ENCODE measurements at regions not wholly inside any gene's neighbourhood (a gene's known extent, or its start where the extent isn't known, plus 50 kb on each side); places are given as distances from the start of the nearest gene placed in this dataset.
"Not testable (repeated sequence)": the region's sequence is repeated elsewhere in the genome, so short reads cannot be mapped to it uniquely, and the experiment has no call there.

DNA sequence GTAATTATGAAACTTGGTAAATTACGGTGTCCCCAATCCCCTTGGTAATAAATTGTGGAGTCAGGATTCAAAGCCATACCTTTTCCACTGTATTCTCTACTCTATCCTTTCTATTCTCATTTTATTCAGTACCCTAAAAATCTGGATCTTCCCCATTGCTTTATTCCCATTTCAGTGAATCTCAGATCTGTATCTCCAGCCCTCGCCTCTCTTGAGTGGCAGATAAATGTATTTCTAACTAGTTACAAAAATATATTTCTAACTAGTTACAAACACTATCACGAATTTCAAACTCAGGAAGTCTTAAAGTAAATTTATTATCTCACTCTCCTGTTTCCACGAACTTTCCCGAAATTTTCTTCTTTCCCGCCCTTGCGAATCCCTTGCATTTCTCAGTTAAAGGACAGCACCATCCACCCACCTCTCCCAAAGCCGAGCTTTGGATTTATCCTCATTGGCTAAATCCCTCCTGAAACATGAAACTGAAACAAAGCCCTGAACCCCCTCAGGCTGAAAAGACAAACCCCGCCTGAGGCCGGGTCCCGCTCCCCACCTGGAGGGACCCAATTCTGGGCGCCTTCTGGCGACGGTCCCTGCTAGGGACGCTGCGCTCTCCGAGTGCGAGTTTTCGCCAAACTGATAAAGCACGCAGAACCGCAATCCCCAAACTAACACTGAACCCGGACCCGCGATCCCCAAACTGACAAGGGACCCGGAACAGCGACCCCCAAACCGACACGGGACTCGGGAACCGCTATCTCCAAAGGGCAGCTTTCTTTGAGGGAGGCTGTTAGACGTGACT is 164.3 kb upstream of the PABPC3 start:
- no peak for DNase-seq

DNA sequence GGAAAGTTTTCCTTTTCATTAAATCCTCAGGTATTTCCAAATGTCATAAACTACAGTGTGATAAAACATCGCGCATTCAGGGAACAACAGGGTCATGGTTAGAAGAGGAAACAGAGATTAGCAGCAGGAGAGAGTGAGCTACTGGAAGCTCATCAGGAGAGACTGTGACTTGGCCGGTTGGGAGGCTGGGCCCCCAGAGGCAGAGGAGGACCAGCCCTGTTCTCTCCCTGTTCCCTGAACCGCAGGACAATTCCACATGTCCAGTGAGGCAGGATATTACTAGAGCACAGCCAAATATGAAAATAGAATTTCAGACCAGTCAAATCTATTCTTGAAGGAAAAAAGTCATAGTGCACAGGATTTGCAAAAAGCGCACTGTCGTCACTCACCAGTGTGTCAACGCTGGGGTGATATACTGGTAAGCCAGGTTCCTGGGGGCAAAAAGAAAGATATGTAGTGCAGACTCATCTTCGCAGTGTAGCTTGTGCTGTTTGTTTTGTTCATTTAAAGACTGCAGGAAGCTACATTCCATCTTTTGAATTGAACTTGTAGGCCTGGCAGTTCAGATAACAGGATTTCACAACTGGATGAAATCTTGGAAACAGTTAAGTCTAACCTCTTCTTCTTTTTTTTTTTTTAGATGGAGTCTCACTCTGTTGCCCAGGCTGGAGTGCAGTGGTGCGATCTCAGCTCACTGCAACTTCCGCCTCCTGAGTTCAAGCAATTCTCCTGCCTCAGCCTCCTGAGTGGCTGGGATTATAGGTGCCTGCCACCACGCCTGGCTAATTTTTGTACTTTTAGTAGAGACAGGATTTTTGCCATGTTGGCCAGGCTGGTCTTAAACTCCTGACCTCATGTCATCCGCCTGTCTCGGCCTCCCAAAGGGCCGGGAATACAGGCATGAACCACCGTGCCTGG is 162.6 kb upstream of the PABPC3 start:
- not testable (repeated sequence) for DNase-seq

DNA sequence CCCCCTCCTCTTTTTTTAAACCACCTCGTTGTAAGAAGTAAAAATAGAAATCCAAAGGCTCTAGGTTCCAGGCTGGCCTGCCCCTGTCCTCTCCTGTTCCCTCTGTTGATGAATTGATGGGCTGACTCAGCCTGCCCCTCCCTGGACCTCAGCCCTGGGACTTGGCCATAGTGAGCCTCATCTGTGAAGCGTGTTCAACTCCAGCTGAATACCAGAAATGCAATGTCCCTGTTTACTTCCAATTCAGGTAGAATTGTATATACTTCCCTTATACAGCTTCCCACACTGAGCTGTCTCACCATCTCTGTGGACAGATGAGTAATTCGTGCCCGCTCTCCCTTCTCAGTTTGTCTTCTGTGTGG is 161.9 kb upstream of the PABPC3 start:
- DNase-seq = not testable (repeated sequence)

DNA sequence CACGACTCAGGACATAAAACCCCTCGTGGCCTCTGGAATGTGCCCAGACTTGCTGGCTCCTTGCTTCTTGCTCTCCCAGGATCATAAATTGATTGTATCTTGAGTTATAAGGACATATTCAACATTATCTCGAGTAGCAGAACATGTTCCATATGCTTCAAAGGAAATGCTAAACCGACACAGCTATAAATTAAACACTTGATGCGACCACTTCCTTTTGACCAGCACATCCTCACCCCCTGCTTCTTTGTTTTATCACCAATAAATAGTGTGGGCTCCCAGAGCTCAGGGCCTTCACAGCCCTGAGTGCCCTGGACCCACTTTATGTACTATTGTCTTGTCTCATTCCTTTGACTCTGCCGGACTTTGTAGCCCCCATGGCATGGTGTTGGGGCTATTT is 157.0 kb upstream of the PABPC3 start:
- DNase-seq = no peak

DNA sequence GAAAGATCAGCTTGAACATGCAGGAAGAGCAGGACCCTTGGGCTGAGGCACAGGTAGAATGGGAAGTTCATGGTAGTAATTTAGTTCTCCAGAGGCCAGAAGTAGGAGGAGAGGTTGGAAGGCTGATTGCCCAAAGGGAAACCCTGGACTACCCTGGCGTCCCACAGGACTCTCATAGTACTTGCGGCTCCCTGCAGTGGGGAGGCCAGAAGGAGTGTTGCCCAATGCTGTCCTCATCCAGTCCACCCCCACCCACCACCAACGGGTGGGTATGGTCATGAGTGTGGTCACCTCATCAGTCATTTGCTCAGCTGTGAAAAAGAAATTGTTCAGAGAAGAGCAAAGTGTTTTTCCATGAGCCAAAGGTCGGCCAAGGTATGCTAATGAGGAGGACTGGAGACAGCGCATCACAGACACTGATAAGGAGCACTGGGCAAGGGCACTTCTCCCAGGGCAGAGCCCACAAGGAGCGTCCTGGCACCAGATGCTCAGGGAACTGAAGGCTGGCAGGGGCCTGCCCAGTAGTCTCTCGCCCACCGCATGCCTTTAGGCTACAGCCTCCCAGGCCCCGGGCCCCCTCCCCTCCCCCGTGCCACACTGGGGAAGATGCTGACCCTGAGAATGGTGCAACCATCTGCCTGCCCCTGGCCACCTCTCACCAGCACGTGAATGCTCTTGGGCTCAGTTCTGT is 154.8 kb upstream of the PABPC3 start:
- not testable (repeated sequence) for DNase-seq

DNA sequence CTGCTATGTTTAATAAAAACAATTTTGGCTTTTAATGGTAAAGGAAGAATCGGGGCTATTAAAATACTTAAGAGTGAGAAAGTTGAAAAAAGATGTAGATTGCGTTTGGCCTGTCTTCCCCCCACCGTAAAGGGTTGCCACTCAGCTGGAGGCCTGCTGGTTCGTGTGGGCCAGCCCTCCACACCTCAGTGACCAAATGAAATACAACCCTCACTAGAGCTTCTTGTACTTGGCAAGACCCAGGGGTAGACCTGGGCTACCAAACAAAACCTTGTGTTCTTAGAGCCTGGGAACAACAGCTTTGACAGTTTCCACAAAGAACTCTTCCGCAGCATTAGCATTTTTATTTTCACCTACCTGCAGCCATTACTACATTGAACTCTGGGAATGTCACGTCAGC is 152.8 kb upstream of the PABPC3 start:
- no peak for DNase-seq

DNA sequence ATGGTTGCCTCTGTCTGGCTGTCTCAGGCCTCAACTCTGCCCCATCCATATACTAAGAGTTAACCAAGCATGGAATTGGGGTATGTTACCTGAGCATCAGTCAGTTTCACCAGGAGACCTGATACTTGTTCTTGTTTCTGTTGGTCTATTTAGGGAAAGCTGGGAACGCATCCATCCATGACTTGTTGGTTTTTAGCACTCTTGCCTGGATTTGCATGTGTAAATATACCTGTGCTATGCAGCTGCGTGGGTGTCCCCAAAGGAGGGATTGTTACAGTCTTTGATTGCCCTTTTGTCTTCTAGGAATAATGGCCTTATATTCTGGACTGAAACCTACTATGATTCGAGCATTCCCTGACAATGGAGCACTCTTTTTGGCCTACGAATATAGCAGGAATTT is 151.9 kb upstream of the PABPC3 start:
- not testable (repeated sequence) for DNase-seq

DNA sequence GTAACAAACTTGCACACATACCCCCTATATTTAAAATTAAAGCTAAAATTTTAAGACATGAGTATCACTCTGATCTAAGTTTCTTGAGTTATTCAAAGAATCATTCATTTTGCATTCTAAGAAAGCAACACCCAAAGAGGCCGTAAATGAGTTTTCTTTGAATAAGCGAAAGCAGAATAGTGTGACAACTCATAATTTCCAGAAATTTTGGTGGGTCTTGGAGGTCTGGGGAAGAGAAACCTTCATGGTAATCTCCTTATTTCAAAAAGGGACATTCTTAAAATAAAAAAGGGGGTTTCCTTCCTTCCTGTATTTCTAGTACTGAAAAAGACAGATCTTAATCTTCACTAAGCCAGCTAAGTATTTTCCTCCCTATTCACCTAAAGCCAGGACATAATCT is 147.0 kb upstream of the PABPC3 start:
- not testable (repeated sequence) for DNase-seq

DNA sequence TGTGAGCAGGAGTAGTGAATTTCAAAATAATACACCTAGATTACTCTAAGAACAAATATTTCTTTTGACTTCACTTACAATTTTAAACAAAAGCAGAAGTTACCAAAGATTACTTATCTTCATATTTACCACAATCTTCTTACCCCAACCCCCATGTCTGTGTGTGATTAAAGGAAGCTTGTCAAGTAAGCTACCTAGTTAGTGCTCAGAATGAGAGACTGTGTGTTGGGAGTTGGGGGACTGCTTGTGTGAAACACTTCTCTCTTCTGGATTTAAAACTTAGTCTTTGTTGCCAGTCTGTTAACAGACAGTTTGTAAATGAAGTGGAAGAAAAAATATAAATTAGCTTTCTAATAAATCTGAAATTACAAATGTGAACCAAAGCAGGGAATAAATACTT is 145.3 kb upstream of the PABPC3 start:
- not testable (repeated sequence) for DNase-seq

DNA sequence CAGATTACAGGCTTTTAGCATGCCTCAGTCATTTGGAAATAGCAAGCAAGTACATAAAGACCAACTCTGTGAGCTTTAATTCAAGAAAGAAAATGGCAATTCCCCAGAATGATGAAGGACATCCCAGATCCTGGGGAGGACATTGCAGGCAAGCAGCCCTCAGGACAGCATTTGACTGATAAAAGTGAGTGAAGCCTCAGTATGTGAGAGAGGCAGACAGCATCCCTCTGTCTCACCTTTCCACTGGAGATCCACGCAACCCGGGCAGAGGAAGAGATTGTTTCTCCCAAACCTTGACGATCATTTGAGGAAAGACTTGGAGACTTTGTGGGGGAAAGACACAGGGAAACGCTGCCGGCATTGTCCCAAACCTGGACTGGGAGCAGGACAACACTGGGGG is 128.0 kb upstream of the PABPC3 start:
- peak in 1 of 2 donors; percentile 12 for DNase-seq

DNA sequence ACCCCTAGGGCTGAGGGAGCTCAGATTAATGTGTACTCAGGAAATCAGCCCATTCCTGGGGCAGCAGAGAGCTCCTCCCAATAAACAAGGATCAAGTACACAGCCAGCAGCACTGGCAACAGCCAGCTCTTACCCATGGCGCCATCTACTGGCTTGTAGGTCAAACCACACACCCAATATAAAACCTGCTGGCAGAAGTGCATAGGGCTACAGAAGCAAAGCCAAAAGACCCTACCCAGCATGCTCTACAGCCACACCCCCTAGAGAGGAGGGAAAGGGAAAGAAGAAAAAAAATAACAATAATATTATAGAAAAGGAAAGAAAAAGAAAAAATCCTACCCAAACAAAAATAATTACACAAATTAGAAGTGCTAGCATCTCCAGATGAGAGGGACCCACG is 127.5 kb upstream of the PABPC3 start:
- not testable (repeated sequence) for DNase-seq

DNA sequence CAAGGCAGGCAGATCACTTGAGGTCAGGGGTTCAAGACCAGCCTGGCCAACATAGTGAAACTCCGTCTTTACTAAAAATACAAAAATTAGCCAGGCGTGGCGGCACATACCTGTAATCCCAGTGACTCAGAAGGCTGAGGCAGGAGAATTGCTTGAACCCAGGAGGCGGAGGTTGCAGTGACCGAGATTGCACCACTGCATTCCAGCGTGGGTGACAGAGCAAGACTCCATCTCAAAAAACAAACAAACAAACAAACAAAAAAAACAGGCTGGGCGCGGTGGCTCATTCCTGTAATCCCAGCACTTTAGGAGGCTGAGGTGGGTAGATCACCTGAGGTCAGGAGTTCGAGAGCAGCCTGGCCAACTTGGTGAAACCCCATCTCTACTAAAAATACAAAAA is 122.8 kb upstream of the PABPC3 start:
- DNase-seq = not testable (repeated sequence)

DNA sequence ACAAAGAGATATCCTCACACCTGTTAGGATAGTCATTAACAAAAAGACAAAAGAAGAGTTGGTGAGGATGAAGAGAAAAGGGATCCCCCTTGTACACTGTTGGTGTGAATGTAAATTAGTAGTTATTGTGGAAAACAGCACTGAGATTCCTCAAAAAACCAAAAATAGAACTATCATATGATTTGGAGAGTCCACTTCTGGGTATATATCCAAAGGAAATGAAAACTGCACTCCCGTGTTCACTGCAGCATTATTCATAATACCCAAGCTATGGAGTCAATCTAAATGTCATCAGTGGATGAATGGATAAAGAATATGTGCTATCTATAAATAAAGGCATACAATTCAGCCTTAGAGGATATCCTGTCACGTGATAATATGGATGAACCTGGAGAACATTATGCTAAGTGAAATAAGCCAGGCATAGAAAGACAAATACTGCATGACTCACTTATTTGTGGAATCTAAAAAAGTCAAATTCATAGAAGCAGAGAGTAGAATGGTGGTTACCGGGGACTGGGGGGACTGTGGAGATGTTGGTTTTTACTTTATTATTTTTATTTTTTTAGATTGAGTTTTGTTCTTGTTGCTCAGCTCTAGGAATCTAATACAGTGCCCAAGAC is 114.6 kb upstream of the PABPC3 start:
- DNase-seq = not testable (repeated sequence)

DNA sequence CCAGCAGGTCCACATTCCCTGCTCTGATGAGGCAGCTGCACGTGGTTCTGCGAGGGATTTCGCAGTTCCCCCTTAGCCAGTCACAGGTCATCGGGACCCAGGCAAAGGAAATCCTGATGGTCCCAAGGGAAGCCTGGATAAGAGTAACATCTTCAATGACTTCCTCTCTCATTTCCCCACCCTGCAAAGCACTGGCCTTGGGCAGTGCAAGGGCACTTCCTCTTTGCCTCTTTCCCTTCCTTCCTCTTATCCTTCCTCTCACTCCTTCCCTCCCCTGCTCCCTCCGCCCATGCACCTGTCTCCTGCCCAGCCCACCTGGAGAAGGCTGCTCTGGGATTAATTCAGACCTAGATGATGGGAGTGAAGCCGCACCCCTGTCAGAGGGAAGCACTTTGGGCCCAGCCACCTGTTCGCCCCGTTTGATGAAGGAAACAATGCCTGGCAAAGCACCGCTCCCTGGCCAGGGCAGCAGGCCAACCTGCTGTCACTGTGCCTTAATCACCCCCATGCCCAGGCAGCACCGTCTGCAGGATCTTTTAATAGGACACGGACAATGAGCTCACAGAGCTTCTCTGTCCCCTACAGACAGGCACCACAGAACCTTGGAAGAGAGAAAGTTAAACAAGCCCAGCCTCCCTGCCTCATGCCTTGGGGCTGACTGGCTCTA is 113.5 kb upstream of the PABPC3 start:
- DNase-seq = no peak

DNA sequence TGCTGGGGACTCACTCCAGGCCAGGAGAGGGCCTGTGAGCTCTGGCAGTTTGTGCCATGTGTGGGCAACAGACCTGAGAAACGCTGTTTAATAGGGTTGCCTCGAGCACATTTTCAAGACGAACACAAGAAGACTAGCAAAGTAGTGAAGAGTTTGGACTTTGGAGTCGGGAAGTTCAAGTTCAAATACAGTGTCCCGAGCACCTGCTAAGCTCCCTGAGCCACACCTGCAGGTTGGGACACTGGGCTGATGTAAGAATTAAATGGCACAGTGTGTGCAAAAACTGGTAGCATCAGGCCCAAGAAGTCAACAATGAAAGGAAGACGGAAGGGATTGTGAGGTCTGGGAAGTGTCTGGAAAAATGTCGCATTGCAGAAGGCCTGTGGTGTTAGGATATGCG is 112.8 kb upstream of the PABPC3 start:
- DNase-seq = no peak

DNA sequence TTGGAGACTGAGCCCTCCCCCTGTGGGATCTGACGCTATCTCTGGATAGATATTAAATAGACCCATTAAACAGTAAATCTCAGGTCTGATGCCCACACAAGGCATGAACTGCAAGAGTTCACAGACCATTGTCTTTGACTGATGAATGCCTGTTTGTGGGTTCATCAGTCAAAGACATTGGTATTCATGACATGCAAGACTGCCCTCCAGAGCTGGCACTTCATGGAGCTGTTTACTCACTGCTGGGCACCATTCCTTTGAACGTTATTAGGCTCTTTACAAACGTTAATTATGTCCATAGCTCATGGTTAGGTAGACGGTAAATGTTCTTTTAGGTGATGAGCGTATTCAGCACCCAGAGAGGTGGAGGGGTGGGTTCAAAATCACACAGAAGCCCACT is 111.8 kb upstream of the PABPC3 start:
- DNase-seq = no peak

DNA sequence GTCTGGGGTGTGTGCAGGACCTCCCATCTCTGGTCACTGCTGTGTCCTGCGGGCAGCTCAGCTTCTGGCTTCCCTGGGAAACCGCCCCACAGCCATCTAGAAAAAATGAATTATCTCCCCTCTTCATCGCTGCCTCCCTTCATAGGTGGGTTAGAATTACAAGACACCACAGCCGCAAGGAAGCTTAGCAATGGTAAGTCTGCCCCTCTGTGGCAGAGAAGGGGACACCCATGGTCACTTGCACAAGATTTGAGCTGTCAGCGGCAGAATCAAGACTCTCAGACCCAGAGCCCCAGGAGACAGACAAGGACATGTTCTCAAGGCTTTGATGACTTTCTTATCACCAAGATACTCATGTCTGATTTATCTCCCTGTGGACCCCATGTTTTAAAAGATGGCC is 110.8 kb upstream of the PABPC3 start:
- DNase-seq = no peak

DNA sequence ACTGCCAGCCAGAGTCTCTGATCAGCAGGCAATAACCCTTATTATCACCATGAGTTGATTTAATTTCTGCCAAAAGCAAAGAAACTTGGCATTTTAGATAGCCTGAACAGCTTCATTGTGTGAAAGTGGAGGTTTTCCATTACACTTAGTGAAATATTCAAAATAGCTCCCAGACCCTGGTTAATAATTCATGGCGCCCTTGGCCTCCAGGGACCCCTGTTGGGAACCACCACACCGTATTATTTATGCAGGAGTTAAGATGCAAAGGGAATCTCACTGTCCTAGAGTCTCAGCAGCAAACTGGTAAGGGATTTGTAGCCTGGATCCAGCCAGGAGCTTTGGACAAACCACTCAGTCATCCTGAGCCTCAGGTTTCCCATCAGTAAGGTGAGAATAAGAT is 110.0 kb upstream of the PABPC3 start:
- DNase-seq = no peak

DNA sequence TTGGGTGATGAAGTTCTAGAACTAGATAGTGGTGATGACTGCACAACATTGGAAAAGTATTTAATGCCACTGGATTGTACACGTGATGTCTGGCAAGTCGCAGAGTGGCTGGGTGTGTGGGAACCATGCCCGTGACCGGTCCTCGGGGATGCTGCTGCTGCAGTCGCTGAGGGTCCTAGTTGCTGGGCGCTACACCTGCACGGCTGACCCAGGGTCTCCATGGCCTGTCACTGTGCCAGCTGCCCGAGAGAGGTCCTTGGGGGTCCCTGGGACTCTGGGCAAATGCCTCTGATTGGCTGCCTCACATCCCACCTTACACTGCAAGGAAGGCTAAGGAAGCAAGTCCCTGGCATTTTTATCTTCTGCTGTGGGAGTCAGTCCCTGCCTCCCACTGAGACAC is 109.1 kb upstream of the PABPC3 start:
- DNase-seq = no peak

DNA sequence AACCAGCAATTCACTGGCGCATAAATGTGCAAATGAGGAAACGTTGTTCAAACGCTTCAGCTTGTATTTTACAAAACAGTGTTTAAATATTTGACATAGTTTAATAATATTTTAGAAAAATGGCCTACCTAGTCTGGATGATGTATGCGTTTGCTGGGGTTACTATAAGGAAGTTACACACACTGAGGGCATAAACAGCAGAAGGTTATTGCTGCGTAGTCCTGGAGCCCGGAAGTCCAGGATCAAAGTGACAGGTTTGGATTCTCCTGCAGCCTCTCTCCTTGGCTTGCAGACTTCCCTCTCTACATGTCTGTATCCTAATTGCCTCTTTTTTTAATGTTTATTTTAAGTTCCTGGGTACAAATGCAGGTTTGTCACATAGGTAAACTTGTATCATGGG is 106.0 kb upstream of the PABPC3 start:
- DNase-seq = not testable (repeated sequence)

DNA sequence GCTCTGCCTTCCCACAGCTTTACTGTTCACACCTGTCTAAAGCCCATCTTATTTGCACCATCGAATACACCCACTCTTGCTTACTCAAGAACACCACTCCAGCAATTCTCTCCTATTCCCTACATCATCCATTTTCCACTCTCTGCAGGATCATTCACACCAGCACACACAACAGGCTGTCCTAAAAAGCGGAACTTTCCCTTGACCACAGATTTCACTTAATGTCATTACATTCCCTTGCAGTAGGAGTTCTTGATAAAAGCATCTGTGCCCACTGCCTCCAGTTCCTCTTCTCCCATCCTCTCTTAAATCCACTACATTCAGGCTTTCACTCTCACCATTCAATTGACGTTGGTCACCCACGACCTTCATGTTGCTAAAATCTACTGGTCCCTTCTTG is 103.0 kb upstream of the PABPC3 start:
- DNase-seq = not testable (repeated sequence)

All from right lung (tissue), 2 donors.